ENCODE measurements at regions not wholly inside any gene's neighbourhood (a gene's known extent, or its start where the extent isn't known, plus 50 kb on each side); places are given as distances from the start of the nearest gene placed in this dataset.
"Not testable (repeated sequence)": the region's sequence is repeated elsewhere in the genome, so short reads cannot be mapped to it uniquely, and the experiment has no call there.

DNA sequence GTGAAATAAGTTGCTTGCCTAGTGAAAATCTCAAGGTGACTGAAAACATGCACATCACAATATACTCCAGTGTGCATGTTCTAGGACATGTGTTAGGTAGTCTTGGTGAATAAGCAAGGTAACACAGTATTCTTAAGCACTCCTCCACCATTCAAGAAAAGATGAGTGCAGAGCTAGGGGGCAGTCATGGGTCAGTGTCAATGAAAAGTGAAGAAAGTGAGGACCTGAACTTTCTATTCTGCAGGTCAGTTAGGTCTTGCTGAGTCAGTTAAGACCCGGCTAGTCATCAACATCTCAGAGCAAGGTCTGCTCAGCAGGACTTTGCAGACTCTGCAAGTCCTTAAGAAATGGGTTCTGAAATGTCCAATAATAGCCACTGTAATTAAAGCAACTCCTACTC lies 82.6 kb upstream of the POMZP3 start:
- DNase-seq: not testable (repeated sequence)

DNA sequence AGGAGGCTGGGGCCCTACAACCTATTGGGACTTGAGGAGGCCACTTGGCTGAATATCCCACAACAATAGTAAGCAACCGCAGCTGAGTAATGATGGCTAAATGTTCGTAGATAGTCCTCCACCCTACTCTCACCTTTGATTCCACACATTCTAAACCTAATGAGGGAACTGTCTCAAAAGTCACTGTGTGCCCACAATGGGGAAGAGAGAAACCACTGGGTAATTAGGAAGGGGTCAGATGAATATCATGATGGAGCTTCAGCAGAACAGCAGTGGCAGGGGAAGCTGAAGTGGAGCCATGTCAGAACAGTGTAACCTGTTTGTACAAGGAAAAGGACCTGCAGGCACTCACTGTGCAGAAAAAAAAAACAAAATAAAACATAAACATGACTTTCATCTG lies 81.4 kb upstream of the POMZP3 start:
- DNase-seq: not testable (repeated sequence)

DNA sequence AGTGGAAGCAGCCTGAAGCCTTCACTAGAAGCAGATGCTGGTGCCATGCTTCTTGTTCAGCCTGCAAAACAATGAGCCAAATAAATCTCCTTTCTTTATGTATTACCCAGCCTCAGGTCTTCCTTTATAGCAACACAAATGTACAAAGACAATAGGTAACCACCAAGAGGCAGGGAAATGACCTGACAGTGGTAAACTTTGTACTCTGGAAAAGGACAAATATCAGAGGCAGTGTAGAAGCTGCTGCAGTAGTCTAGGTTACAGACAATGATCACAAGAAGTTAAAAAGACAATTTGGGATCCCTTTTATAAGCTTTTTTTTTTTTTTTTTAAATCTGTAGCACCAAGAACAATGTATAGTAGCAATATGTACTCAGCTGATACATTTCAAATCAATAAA lies 76.7 kb upstream of the POMZP3 start:
- not testable (repeated sequence) for DNase-seq

DNA sequence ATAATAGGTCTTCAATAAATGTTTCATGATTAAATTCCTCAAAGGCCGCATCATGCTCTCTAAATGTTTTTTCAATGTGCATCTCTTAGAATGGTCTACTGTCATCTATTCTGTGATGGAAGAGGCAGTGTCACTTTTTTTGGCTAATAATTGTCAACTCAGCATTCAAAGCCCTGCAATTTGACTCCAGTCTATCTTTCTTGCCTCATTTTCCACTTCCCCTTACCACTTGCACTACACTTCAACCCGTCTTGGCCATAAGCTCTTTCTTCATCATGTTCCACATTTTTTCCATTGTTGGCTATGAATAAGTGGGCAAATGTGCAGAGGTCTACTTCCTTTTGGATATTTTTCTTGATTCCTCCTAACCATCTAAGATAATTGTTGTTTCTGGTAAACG lies 59.2 kb upstream of the POMZP3 start:
- not testable (repeated sequence) for DNase-seq

DNA sequence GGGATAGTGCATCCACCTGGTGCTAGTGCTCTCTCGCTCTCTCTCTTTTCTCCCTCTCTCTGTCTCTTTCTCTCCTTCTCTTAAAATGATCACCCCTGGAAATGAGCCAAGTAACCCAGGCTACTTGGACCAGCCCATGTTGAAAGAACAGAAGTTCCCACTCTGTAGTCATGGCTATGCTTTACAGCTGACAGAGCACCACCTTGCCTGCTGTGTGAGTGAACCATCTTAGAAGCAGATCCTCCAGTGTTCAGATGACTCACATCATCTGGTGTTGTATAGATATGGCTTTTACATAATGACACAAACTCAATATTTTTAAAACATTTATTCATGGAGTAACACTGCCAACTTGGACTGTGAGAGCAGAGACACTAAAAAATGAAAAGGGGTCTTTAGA lies 57.7 kb upstream of the POMZP3 start:
- not testable (repeated sequence) for DNase-seq

DNA sequence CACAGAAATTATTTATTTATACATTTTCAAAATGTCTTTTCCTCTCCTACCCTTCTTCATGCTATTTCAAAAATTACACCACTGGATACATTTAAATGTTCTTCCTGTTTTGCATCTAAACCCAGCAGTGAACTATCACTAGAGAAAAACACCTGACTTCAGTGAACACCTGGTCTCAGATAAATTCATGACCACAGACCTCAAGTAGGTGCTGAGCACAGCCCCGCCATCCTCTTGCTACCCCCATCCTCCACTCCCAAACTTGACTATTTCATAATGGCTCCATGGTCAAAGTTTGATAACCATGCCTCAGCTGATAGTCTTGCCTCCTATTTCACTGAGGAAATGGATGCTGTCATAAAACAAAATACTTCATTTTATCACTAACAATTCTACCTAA lies 56.6 kb upstream of the POMZP3 start:
- not testable (repeated sequence) for DNase-seq

DNA sequence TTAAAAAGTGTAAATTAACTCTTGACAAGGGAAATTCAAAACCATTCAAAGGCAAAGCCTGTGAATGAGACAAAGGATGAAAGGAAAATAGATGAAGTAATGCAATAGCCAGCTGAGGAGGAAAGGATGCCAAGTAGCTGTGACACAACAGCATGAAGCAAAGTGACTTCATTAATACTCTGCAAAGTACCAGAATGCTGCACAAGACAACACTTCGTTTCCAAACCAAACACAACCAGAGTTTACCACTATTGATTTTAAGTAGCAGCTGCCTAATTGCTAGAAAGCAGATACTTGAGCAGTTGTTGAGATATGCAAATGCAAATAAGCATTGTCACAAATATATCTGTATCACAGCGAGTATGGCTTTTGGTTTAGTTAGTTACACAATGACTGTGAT lies 54.7 kb upstream of the POMZP3 start:
- not testable (repeated sequence) for DNase-seq

DNA sequence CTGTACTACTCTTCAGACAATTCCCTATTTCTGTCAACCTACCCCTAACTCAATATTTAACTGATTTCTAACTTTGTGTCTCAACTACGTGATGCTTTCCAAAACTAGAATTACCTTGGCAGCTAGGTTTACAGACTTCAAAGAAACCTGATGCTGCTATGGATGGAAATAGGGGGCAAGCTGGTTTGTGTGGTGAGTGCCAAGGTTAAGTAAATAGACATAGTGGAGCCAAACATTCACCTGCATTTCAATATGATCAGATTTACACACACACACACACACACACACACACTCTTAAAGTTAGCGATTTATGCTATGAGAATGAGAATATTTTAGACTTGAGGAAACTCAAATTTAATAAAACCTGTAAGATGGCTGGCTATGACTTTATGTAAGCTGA lies 52.1 kb upstream of the POMZP3 start:
- DNase-seq: not testable (repeated sequence)

DNA sequence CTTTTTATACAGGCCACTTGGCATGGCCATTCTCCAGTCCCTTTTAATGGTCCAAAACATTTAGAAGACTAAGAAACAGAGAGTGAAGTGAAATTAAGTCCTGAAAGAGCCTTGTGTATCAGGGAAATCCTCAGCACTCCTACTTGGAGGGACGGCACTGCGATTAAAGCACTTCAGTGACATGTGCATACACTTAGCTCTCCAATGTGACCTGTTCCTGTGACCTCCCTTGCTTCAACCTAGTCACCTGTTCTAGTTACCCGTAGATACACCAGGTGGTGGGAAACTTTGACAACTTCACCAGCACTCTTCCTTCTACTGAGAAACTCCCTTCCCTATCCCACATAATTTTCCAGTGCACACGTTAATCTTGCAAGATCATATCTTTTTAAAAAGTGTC lies 51.4 kb upstream of the POMZP3 start:
- DNase-seq: not testable (repeated sequence)

DNA sequence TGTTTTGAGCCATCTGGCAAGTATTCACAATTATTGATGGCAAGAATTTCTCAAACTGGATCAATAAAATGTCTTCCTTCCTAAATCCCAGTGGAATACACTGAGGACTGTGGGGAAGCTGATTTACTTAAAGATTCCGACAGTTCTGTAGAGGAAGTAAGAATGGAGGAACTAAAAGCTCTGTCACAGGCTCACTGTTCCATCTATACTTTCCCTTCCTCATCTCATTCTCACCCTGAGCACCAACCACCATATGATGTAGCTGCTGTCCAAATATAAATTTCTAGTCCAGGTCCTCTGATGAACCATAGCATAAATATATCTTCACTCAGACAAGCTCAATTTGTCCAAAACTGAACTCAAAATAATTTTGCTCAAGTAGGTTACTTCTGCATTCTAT lies 49.8 kb upstream of the POMZP3 start:
- not testable (repeated sequence) for DNase-seq

All from activated CD4-positive, alpha-beta T cell treated with anti-CD3 and anti-CD28 coated beads, Interleukin-2, Interleukin-6, amounts not matched to agents 100 ng/mL and 50 ng/mL, durations not matched to agents 16 hours and 8 hours (primary cell).